ENCODE measurements at regions not wholly inside any gene's neighbourhood (a gene's known extent, or its start where the extent isn't known, plus 50 kb on each side); places are given as distances from the start of the nearest gene placed in this dataset.

DNA sequence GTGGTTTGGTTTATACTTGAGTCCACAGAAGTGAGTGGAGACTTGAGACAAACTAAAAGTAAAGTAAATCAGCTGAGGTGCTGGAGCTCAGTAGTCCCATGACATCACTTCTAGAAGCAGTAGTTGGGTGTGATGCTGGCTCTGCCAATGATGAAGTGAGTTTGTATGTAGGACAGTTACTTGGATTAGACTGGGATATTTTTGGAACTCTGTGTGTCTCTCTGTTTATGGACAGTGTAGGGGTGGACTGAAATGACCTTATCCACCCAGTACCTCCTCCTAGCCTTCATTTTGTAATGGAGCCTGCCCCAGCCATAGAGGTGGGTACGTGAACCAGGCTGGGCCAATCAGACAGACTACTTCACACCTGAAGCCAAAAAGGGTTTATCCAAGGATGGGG lies 52.2 kb downstream of the POLR1D start:
- Histone ChIP-seq H3K36me3 (ENCODE audit: insufficient read depth, low read length) (no peaks in the 10 kb centered on the region), H3K4me1 (ENCODE audit: insufficient read depth, low read length, poor library complexity, severe bottlenecking) (no peaks in the 10 kb centered on the region), H2AFZ (ENCODE audit: low read length) (no peak overlapping the region), H3K79me2 (ENCODE audit: insufficient read depth, low read length) (no peaks in the 10 kb centered on the region), H3K4me3 (ENCODE audit: low read length, poor library complexity, severe bottlenecking) (no peak overlapping the region), H3K9ac (ENCODE audit: low read depth, low read length, poor library complexity, severe bottlenecking) (no peak overlapping the region), H3K4me2 (ENCODE audit: low read depth, low read length, poor library complexity, severe bottlenecking) (no peak overlapping the region), H3F3A (ENCODE audit: low read depth) (no peaks in the 10 kb centered on the region), H3K9me2 (replicated peaks; ENCODE audit: low read depth, low read length) (no peaks in the 10 kb centered on the region), H3K9me3 (ENCODE audit: insufficient read depth, low read depth, low read length) (no peaks in the 10 kb centered on the region), H4K20me1 (ENCODE audit: insufficient read depth, low read length, poor library complexity, severe bottlenecking) (no peaks in the 10 kb centered on the region), H3K27me3 (ENCODE audit: insufficient read depth, low read length, poor library complexity, severe bottlenecking) (no peaks in the 10 kb centered on the region)
- TF ChIP-seq EZH2phosphoT487 (IDR thresholded peaks at IDR 0.05; ENCODE audit: borderline replicate concordance): no peak
- TF ChIP-seq, protein P1, sequence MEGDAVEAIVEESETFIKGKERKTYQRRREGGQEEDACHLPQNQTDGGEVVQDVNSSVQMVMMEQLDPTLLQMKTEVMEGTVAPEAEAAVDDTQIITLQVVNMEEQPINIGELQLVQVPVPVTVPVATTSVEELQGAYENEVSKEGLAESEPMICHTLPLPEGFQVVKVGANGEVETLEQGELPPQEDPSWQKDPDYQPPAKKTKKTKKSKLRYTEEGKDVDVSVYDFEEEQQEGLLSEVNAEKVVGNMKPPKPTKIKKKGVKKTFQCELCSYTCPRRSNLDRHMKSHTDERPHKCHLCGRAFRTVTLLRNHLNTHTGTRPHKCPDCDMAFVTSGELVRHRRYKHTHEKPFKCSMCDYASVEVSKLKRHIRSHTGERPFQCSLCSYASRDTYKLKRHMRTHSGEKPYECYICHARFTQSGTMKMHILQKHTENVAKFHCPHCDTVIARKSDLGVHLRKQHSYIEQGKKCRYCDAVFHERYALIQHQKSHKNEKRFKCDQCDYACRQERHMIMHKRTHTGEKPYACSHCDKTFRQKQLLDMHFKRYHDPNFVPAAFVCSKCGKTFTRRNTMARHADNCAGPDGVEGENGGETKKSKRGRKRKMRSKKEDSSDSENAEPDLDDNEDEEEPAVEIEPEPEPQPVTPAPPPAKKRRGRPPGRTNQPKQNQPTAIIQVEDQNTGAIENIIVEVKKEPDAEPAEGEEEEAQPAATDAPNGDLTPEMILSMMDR (conservative IDR thresholded peaks at IDR 0.05; ENCODE audit: low read length): no peak

DNA sequence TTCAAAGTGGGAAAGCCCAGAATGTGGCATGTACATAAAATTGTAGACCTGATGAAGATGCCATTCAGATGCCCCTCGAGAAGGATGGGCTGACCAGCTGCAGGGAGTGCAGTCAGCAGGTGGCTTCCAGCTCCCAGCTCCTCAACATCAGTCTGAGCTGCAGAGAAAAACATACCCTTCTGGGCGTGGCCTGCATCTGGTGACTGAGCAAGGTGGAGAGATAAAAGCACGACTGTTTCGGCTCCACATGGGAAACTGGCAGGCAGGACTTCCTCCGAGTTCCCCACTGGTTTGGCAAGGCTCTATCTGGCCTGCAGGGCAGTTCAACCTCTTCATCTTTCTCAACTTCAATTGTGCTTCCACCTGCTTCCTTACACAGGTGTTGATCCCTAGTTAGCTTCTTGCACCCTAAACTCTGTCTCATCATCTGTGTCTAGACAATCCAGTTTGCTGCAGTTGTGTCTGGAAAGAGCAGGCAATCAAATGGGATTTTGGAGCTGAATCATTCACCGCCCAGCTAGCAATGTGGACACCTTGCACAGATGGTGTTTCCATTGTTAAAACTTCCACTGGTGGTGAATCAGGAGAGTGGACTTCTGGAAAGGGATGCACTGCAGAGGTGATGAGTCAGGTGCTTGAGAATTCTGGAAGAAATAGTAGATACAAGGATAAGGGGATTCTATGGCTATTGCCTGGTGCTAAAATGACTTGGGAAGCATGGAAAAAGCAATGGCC lies 56.8 kb downstream of the POLR1D start:
- no peaks in the 10 kb centered on the region for H3F3A ChIP-seq (ENCODE audit: low read depth)
- H3K4me2 ChIP-seq (ENCODE audit: low read depth, low read length, poor library complexity, severe bottlenecking): no peak overlapping the region
- no peak overlapping the region for H3K4me3 ChIP-seq (ENCODE audit: low read length, poor library complexity, severe bottlenecking)
- TF ChIP-seq EZH2phosphoT487 (IDR thresholded peaks at IDR 0.05; ENCODE audit: borderline replicate concordance): no peak
- TF ChIP-seq, protein P1 (conservative IDR thresholded peaks at IDR 0.05; ENCODE audit: low read length): no peak
- no peak overlapping the region for H2AFZ ChIP-seq (ENCODE audit: low read length)
- H3K4me1 ChIP-seq (ENCODE audit: insufficient read depth, low read length, poor library complexity, severe bottlenecking): no peaks in the 10 kb centered on the region
- H3K9me2 ChIP-seq (replicated peaks; ENCODE audit: low read depth, low read length): no peaks in the 10 kb centered on the region
- H3K79me2 ChIP-seq (ENCODE audit: insufficient read depth, low read length): no peaks in the 10 kb centered on the region
- H4K20me1 ChIP-seq (ENCODE audit: insufficient read depth, low read length, poor library complexity, severe bottlenecking): no peaks in the 10 kb centered on the region
- H3K9me3 ChIP-seq (ENCODE audit: insufficient read depth, low read depth, low read length): no peaks in the 10 kb centered on the region
- no peaks in the 10 kb centered on the region for H3K27me3 ChIP-seq (ENCODE audit: insufficient read depth, low read length, poor library complexity, severe bottlenecking)
- no peak overlapping the region for H3K9ac ChIP-seq (ENCODE audit: low read depth, low read length, poor library complexity, severe bottlenecking)
- H3K36me3 ChIP-seq (ENCODE audit: insufficient read depth, low read length): no peaks in the 10 kb centered on the region

DNA sequence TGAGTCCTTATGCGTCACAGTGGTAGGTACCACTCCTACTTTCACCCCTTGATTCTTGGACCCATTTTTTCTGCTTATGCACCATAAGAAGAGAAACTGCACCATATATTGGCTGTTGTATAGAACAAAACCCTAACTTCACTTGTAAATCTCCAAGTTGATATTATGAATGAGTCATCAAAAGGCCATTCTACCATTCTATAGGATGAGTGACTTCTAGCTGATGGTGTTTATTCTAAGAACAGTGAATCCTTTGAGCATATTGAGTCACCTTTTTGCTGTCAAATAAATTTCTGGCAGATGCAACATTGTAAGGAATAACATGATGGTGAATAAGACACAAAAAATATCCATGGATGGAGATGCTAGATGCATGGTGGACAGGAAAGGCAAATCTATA lies 57.7 kb downstream of the POLR1D start:
- no peaks in the 10 kb centered on the region for H3K36me3 ChIP-seq (ENCODE audit: insufficient read depth, low read length)
- H3K79me2 ChIP-seq (ENCODE audit: insufficient read depth, low read length): no peaks in the 10 kb centered on the region
- no peak overlapping the region for H3K4me3 ChIP-seq (ENCODE audit: low read length, poor library complexity, severe bottlenecking)
- no peaks in the 10 kb centered on the region for H3K9me2 ChIP-seq (replicated peaks; ENCODE audit: low read depth, low read length)
- TF ChIP-seq, protein P1 (conservative IDR thresholded peaks at IDR 0.05; ENCODE audit: low read length): no peak
- TF ChIP-seq EZH2phosphoT487 (IDR thresholded peaks at IDR 0.05; ENCODE audit: borderline replicate concordance): no peak
- no peaks in the 10 kb centered on the region for H4K20me1 ChIP-seq (ENCODE audit: insufficient read depth, low read length, poor library complexity, severe bottlenecking)
- no peaks in the 10 kb centered on the region for H3K9me3 ChIP-seq (ENCODE audit: insufficient read depth, low read depth, low read length)
- H2AFZ ChIP-seq (ENCODE audit: low read length): no peak overlapping the region
- no peak overlapping the region for H3K9ac ChIP-seq (ENCODE audit: low read depth, low read length, poor library complexity, severe bottlenecking)
- H3K4me2 ChIP-seq (ENCODE audit: low read depth, low read length, poor library complexity, severe bottlenecking): no peak overlapping the region
- no peaks in the 10 kb centered on the region for H3K4me1 ChIP-seq (ENCODE audit: insufficient read depth, low read length, poor library complexity, severe bottlenecking)
- H3K27me3 ChIP-seq (ENCODE audit: insufficient read depth, low read length, poor library complexity, severe bottlenecking): no peaks in the 10 kb centered on the region
- no peaks in the 10 kb centered on the region for H3F3A ChIP-seq (ENCODE audit: low read depth)
